ENCODE measurements at regions not wholly inside any gene's neighbourhood (a gene's known extent, or its start where the extent isn't known, plus 50 kb on each side); places are given as distances from the start of the nearest gene placed in this dataset.

DNA sequence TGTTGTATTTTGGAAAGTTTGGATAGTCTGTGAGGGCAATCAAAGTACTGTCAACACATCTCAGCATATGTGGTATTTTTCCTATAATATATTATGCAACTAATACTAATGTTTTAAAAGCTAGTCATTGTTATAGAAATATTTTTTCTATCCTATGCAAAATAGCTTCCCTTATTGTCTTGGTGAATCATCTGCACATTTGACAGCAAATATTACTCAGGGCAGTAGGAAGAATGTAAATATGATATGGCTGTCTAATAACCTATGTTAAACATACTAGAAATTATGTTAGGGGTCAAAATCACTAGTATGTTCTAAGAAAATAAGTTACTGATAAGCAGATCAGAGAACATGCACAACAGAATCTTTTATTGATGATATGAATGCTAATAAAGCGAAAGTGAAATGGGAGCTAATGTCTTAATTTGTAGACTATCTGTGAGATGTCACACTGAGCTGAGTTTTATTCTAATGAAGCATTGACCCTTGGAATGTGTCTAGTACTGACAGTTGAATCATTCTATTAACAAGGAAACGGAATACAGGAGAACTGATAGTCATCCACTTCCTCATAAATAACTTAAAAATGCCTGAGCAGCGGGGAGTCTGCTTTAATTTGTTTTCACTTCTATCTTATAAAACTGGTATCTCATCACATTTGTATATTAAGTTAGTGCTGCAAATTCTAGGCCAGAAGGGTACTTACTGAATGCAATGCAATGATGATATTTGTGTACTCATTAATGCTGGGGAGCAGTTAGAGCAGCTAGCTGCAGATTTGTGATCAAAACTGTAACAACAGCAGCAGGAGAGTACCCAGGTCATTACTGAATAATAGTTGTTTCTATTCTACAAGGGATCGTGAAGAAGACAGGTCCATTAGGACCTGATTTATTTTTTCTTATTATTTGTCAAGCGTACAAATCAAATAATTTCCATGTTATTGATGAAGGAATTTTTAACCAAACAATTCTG lies 440.3 kb upstream of the AADAT start:
- TF ChIP-seq, protein P1, sequence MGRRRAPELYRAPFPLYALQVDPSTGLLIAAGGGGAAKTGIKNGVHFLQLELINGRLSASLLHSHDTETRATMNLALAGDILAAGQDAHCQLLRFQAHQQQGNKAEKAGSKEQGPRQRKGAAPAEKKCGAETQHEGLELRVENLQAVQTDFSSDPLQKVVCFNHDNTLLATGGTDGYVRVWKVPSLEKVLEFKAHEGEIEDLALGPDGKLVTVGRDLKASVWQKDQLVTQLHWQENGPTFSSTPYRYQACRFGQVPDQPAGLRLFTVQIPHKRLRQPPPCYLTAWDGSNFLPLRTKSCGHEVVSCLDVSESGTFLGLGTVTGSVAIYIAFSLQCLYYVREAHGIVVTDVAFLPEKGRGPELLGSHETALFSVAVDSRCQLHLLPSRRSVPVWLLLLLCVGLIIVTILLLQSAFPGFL (CRISPR knock-in tag; IDR thresholded peaks at IDR 0.05; ENCODE audit: borderline replicate concordance) = no peak
- no peak for TF ChIP-seq ZNF423 (CRISPR knock-in tag; IDR thresholded peaks at IDR 0.05)
- TF ChIP-seq, protein P2, sequence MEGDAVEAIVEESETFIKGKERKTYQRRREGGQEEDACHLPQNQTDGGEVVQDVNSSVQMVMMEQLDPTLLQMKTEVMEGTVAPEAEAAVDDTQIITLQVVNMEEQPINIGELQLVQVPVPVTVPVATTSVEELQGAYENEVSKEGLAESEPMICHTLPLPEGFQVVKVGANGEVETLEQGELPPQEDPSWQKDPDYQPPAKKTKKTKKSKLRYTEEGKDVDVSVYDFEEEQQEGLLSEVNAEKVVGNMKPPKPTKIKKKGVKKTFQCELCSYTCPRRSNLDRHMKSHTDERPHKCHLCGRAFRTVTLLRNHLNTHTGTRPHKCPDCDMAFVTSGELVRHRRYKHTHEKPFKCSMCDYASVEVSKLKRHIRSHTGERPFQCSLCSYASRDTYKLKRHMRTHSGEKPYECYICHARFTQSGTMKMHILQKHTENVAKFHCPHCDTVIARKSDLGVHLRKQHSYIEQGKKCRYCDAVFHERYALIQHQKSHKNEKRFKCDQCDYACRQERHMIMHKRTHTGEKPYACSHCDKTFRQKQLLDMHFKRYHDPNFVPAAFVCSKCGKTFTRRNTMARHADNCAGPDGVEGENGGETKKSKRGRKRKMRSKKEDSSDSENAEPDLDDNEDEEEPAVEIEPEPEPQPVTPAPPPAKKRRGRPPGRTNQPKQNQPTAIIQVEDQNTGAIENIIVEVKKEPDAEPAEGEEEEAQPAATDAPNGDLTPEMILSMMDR (IDR thresholded peaks at IDR 0.05) = no peak
